ENCODE measurements at regions not wholly inside any gene's neighbourhood (a gene's known extent, or its start where the extent isn't known, plus 50 kb on each side); places are given as distances from the start of the nearest gene placed in this dataset.

DNA sequence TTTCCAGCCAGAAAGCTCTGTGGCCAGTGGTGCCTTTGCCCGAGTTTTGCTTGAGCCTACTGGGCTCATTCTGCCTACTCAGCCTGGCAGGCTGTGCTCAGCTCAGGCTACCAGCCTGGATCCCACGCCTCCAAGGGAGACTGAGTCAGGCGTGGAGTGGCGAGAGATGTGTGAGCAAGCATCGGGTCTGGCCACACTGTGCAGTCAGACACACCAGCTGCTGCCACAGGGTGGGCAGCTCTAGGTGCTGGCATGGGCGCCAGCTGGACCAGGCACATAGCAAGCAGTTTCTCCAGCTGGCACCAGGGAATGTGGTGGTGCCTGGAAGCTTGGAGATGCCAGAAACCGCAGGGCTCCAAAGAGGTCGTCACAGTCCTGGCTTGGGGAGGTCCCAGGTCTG is 498.5 kb upstream of the CNTN4 start (continued):
- TF ChIP-seq, protein P1, sequence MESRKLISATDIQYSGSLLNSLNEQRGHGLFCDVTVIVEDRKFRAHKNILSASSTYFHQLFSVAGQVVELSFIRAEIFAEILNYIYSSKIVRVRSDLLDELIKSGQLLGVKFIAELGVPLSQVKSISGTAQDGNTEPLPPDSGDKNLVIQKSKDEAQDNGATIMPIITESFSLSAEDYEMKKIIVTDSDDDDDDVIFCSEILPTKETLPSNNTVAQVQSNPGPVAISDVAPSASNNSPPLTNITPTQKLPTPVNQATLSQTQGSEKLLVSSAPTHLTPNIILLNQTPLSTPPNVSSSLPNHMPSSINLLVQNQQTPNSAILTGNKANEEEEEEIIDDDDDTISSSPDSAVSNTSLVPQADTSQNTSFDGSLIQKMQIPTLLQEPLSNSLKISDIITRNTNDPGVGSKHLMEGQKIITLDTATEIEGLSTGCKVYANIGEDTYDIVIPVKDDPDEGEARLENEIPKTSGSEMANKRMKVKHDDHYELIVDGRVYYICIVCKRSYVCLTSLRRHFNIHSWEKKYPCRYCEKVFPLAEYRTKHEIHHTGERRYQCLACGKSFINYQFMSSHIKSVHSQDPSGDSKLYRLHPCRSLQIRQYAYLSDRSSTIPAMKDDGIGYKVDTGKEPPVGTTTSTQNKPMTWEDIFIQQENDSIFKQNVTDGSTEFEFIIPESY (IDR thresholded peaks at IDR 0.05; ENCODE audit: borderline replicate concordance, low read depth) = no peak
- TF ChIP-seq FOXM1 (IDR thresholded peaks at IDR 0.05; ENCODE audit: low read depth) (no peak), TAF1 (IDR thresholded peaks at IDR 0.05; ENCODE audit: borderline replicate concordance, low read depth, low read length) (no peak), MEF2A (IDR thresholded peaks at IDR 0.05; ENCODE audit: borderline replicate concordance, low read depth) (no peak), NRF1 (IDR thresholded peaks at IDR 0.05; ENCODE audit: low read depth, low read length) (no peak), RFX5 (IDR thresholded peaks at IDR 0.05; ENCODE audit: low read length) (no peak), GABPA (IDR thresholded peaks at IDR 0.05; ENCODE audit: low read depth) (no peak), FOXJ3 (CRISPR knock-in tag; IDR thresholded peaks at IDR 0.05) (no peak), CHD2 (IDR thresholded peaks at IDR 0.05; ENCODE audit: low read length, partially characterized antibody) (no peak), EZH2phosphoT487 (IDR thresholded peaks at IDR 0.05; ENCODE audit: borderline replicate concordance, low read depth) (no peak), POLR2AphosphoS5 (IDR thresholded peaks at IDR 0.05; ENCODE audit: low read depth, low read length) (no peak), YY1 (IDR thresholded peaks at IDR 0.05; ENCODE audit: low read depth) (no peak)
- TF ChIP-seq, protein P2, sequence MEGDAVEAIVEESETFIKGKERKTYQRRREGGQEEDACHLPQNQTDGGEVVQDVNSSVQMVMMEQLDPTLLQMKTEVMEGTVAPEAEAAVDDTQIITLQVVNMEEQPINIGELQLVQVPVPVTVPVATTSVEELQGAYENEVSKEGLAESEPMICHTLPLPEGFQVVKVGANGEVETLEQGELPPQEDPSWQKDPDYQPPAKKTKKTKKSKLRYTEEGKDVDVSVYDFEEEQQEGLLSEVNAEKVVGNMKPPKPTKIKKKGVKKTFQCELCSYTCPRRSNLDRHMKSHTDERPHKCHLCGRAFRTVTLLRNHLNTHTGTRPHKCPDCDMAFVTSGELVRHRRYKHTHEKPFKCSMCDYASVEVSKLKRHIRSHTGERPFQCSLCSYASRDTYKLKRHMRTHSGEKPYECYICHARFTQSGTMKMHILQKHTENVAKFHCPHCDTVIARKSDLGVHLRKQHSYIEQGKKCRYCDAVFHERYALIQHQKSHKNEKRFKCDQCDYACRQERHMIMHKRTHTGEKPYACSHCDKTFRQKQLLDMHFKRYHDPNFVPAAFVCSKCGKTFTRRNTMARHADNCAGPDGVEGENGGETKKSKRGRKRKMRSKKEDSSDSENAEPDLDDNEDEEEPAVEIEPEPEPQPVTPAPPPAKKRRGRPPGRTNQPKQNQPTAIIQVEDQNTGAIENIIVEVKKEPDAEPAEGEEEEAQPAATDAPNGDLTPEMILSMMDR (IDR thresholded peaks at IDR 0.05) = no peak

DNA sequence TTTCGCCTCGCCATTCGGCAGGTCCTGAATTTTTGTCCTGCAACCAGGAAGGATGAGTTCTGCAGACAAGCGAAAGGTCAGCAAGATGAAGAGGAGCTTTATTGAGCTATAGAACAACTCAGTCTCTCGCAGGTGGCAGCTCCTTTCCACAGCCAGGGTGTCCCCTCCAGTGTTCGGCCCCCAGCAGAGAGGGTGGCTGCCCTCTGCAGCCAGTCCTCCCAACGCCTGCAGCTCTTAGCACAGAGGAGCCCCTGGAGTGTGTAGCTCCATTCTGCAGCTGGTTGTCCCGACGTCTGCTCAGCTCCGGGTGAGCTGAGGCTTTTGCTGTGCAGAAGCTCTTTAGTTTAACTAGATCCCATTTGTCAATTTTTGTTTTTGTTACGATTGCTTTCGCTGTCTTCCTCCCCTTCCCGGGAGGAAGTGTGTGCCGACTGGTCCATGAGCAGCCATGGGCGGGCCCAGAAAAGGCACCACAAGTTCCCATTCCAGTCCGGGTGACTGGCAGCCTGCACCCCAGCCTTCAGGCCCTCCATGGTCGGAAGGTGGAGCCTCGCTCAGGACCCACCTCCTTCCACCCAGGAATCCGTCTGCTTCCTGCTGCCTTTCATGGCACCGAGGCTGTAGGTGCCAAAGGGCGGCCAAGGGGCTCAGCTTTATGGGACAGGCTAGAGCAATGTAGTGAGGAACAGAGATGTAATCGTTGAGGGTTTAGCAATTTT is 497.8 kb upstream of the CNTN4 start:
- CTCF ChIA-PET = no interaction called here
- WGBS (ENCODE audit: low lambda C conversion rate) = 31% methylated on average over 22 of the region's 22 CpGs

More for the DNA sequence above, 497.8 kb upstream of the CNTN4 start:
- H3K9me2 ChIP-seq = no peaks in the 10 kb centered on the region
- H3K79me2 ChIP-seq (ENCODE audit: insufficient read depth) = no peaks in the 10 kb centered on the region
- TF ChIP-seq, protein P3, sequence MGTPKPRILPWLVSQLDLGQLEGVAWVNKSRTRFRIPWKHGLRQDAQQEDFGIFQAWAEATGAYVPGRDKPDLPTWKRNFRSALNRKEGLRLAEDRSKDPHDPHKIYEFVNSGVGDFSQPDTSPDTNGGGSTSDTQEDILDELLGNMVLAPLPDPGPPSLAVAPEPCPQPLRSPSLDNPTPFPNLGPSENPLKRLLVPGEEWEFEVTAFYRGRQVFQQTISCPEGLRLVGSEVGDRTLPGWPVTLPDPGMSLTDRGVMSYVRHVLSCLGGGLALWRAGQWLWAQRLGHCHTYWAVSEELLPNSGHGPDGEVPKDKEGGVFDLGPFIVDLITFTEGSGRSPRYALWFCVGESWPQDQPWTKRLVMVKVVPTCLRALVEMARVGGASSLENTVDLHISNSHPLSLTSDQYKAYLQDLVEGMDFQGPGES (IDR thresholded peaks at IDR 0.05; ENCODE audit: low read depth, low read length) = no peak
- TF ChIP-seq GABPA (IDR thresholded peaks at IDR 0.05; ENCODE audit: low read depth) (no peak), RCOR1 (IDR thresholded peaks at IDR 0.05; ENCODE audit: low read length) (no peak), GATA2 (CRISPR knock-in tag; IDR thresholded peaks at IDR 0.05) (no peak), NFIC (IDR thresholded peaks at IDR 0.05; ENCODE audit: borderline replicate concordance) (no peak), ELF1 (IDR thresholded peaks at IDR 0.05) (no peak), YY1 (IDR thresholded peaks at IDR 0.05; ENCODE audit: low read depth) (no peak), FOXM1 (IDR thresholded peaks at IDR 0.05; ENCODE audit: low read depth) (no peak), POLR2AphosphoS5 (IDR thresholded peaks at IDR 0.05; ENCODE audit: low read depth, low read length) (no peak), SIN3A (IDR thresholded peaks at IDR 0.05; ENCODE audit: borderline replicate concordance, low read depth, low read length) (no peak)
- TF ChIP-seq, protein P4, sequence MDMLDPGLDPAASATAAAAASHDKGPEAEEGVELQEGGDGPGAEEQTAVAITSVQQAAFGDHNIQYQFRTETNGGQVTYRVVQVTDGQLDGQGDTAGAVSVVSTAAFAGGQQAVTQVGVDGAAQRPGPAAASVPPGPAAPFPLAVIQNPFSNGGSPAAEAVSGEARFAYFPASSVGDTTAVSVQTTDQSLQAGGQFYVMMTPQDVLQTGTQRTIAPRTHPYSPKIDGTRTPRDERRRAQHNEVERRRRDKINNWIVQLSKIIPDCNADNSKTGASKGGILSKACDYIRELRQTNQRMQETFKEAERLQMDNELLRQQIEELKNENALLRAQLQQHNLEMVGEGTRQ (IDR thresholded peaks at IDR 0.05; ENCODE audit: borderline replicate concordance, low read depth, low read length) = no peak
- TF ChIP-seq, protein P1 (IDR thresholded peaks at IDR 0.05; ENCODE audit: borderline replicate concordance, low read depth) = no peak
- TF ChIP-seq, protein P5, sequence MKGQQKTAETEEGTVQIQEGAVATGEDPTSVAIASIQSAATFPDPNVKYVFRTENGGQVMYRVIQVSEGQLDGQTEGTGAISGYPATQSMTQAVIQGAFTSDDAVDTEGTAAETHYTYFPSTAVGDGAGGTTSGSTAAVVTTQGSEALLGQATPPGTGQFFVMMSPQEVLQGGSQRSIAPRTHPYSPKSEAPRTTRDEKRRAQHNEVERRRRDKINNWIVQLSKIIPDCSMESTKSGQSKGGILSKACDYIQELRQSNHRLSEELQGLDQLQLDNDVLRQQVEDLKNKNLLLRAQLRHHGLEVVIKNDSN (IDR thresholded peaks at IDR 0.05; ENCODE audit: borderline replicate concordance, low read depth) = no peak
- H2AFZ ChIP-seq (ENCODE audit: low read depth) = no peak overlapping the region
- peaks cover 4% of the 10 kb centered on the region; the same call in 1 of the 2 replicates for H3K9me3 ChIP-seq
- no peaks in the 10 kb centered on the region for H3F3A ChIP-seq (replicated peaks; ENCODE audit: insufficient read depth)
- H4K20me1 ChIP-seq (ENCODE audit: insufficient read depth) = no peaks in the 10 kb centered on the region
- no peaks in the 10 kb centered on the region for H3K27me3 ChIP-seq (ENCODE audit: insufficient read depth)
- no peak overlapping the region for H3K27ac ChIP-seq (ENCODE audit: low read depth in 2 of 2, low read length in 1 of 2)
- POLR2A ChIA-PET = no interaction called here
- H3K4me2 ChIP-seq = no peak overlapping the region
- H3K36me3 ChIP-seq (replicated peaks in 1 of 2; ENCODE audit: control insufficient read depth in 1 of 2, insufficient read depth in 2 of 2, low read length in 1 of 2) = no peaks in the 10 kb centered on the region
- H3K4me3 ChIP-seq (ENCODE audit: low read depth in 2 of 2, low read length in 1 of 2) = no peak overlapping the region
- no peaks in the 10 kb centered on the region for H3K4me1 ChIP-seq (ENCODE audit: control insufficient read depth in 1 of 2, insufficient read depth in 2 of 2, low read depth in 1 of 2, low read length in 1 of 2)
- no peak overlapping the region for H3K9ac ChIP-seq
- DNase-seq = no peak
